Activated naive CD8-positive, alpha-beta T cell treated with anti-CD3 and anti-CD28 coated beads, Interleukin-2, amount 50 U/mL, for 24 hours (primary cell): ENCODE measurements at regions not wholly inside any gene's neighbourhood (a gene's known extent, or its start where the extent isn't known, plus 50 kb on each side); places are given as distances from the start of the nearest gene placed in this dataset.
"Not testable (repeated sequence)": the region's sequence is repeated elsewhere in the genome, so short reads cannot be mapped to it uniquely, and the experiment has no call there.

Experiments
- ATAC-seq: fragments of 150-1000 bp; cut with Tn5 transposase; one replicate; pipeline ENCODE4 v1.10.0; 2021
- DNase-seq: peaks from one replicate; pipeline ENCODE4 v3.0.0; 2021
- H3K27ac Mint-ChIP-seq: one replicate; pipeline ENCODE4 v1.8.0; 2021; ENCODE audit warnings: mild to moderate bottlenecking, mixed read lengths
- H3K27me3 Mint-ChIP-seq: one replicate; pipeline ENCODE4 v1.8.0; 2021; ENCODE audit warnings: mixed read lengths
- H3K36me3 Mint-ChIP-seq: one replicate; pipeline ENCODE4 v1.8.0; 2021; ENCODE audit warnings: low read depth, mixed read lengths
- H3K4me1 Mint-ChIP-seq: one replicate; pipeline ENCODE4 v1.8.0; 2021; ENCODE audit warnings: mixed read lengths
- H3K4me3 Mint-ChIP-seq: one replicate; pipeline ENCODE4 v1.8.0; 2021; ENCODE audit warnings: mild to moderate bottlenecking, moderate library complexity, mixed read lengths
- H3K9me3 Mint-ChIP-seq: one replicate; pipeline ENCODE4 v1.8.0; 2021; ENCODE audit warnings: mixed read lengths

- not testable (repeated sequence) for H3K27me3 Mint-ChIP-seq, DNase-seq, H3K27ac Mint-ChIP-seq, H3K4me1 Mint-ChIP-seq, ATAC-seq, H3K4me3 Mint-ChIP-seq, H3K36me3 Mint-ChIP-seq, H3K9me3 Mint-ChIP-seq
Measured at GRCh38 chr7:149975608-149976007, 101.8 kb downstream of the ATP6V0E2 start.

GRCh38 chr7:149978537-149978936 is 104.8 kb downstream of the ATP6V0E2 start:
- not testable (repeated sequence) for H3K9me3 Mint-ChIP-seq, ATAC-seq, H3K27ac Mint-ChIP-seq, H3K27me3 Mint-ChIP-seq, H3K36me3 Mint-ChIP-seq, H3K4me3 Mint-ChIP-seq, DNase-seq, H3K4me1 Mint-ChIP-seq

- not testable (repeated sequence) for H3K4me1 Mint-ChIP-seq, H3K27me3 Mint-ChIP-seq, H3K4me3 Mint-ChIP-seq, H3K27ac Mint-ChIP-seq, DNase-seq, H3K36me3 Mint-ChIP-seq, ATAC-seq, H3K9me3 Mint-ChIP-seq
Measured at GRCh38 chr7:149978944-149979343, 105.2 kb downstream of the ATP6V0E2 start.

DNA sequence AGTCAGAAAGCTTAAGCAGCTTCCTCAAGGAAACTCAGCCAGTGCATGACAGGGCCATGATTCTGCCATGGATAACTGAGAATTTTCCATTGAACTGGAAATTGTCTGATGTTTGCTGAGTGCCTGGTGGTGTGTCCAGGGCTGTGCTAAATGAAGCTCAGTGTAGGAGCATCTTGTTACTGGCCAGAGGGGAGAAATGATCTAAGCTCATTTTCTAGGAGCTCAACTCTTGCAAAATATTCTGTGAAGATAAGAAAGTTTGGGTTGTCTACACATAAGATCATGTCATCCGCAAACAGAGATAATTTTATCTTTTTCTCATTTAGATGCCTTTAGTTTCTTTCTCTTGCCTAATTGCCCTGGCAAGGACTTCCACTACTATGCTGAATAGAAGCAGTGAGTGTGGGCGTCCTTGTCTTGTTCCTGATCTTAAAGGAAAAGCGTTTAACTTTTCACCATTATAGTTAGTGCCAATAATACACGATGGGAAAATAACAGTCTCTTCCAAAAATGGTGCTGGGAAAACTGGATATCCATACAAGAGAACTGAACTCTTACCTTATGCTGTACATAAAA is 108.9 kb downstream of the ATP6V0E2 start:
- ATAC-seq, DNase-seq, H3K27ac Mint-ChIP-seq, H3K9me3 Mint-ChIP-seq, H3K36me3 Mint-ChIP-seq, H3K4me1 Mint-ChIP-seq, H3K4me3 Mint-ChIP-seq, H3K27me3 Mint-ChIP-seq: not testable (repeated sequence)

GRCh38 chr7:149986866-149987265 is 113.1 kb downstream of the ATP6V0E2 start:
- H3K9me3 Mint-ChIP-seq, H3K4me1 Mint-ChIP-seq, H3K27ac Mint-ChIP-seq, H3K36me3 Mint-ChIP-seq, ATAC-seq, DNase-seq, H3K4me3 Mint-ChIP-seq, H3K27me3 Mint-ChIP-seq: not testable (repeated sequence)

DNA sequence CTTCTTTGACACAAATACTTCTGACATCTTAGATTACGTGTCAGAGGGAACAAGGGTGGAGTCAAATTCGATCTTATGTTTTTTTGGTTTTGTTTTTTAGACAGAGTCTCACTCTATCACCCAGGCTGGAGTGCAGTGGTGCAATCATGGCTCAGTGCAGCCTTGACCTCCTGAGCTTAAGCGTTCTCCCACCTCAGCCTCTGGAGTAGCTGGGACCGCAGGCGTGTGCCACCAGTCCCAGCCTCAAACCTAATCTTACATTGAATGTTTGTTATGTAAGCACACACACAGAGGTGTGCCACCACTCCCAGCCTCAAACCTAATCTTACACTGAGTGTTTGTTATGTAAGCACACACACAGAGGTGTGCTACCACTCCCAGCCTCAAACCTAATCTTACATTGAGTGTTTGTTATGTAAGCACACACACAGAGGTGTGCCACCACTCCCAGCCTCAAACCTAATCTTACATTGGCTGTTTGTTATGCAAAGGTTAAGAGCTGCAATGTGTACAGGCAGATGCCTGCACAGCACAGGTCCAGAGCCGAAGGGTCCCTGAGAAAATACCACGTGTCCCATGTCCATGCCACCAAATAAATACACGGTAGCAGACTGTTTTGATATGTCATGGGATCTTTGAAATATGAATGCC is 118.0 kb downstream of the ATP6V0E2 start:
- H3K4me3 Mint-ChIP-seq, H3K27ac Mint-ChIP-seq, H3K27me3 Mint-ChIP-seq, H3K4me1 Mint-ChIP-seq, H3K9me3 Mint-ChIP-seq, H3K36me3 Mint-ChIP-seq, DNase-seq, ATAC-seq: not testable (repeated sequence)

DNA sequence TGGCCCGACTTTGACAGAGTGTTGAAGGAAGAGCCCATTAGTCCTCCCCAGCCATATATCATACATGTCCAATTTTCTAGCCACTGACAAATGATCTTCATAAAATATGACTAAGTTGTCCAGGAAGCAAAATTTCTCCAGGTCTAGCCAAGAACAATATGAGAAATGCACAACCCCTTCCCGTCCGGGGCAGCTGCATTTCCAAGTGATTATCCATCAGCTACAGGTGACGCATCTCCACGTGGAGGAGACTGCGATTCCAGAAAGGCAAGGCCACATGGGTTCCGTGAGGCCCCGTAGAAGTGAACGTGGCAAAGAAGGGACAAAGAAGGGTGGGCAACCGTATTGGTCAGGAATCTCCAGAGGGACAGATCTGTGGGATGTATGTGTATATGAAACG is 118.6 kb downstream of the ATP6V0E2 start:
- not testable (repeated sequence) for H3K27me3 Mint-ChIP-seq, DNase-seq, H3K4me1 Mint-ChIP-seq, H3K4me3 Mint-ChIP-seq, H3K9me3 Mint-ChIP-seq, H3K27ac Mint-ChIP-seq, ATAC-seq, H3K36me3 Mint-ChIP-seq

DNA sequence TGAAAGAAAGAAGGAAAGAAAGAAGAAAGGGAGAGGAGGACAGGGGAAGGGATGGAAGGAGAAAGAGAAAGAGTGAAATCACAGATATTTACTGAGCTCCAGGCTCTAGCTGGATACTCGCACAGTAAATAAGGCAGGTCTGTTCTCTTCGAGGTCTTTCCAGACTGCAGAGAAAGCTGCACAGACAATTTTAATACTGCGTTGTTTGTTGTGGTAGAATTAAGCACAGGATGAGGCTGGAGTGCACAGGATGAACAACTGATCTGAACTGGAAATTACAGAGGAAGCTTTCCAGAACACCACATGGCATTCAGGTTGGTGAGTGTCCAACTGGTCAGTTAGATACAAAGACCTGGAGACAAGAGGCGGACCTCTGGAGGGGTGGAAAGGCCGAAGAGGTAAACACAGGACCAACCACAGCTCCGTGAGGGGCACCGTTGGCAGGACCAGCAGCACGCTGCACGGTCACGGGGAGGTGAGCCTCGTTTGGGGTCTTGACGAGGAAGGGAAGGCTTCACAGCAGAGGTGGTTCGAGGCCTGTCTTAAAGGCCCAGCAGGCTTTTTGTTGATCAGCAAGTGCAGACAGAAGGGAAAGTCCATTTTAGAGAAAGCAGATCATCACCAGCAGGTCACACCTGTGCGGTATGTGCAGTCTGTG is 121.7 kb downstream of the ATP6V0E2 start:
- not testable (repeated sequence) for DNase-seq, ATAC-seq, H3K4me3 Mint-ChIP-seq, H3K27ac Mint-ChIP-seq, H3K9me3 Mint-ChIP-seq, H3K36me3 Mint-ChIP-seq, H3K4me1 Mint-ChIP-seq, H3K27me3 Mint-ChIP-seq

DNA sequence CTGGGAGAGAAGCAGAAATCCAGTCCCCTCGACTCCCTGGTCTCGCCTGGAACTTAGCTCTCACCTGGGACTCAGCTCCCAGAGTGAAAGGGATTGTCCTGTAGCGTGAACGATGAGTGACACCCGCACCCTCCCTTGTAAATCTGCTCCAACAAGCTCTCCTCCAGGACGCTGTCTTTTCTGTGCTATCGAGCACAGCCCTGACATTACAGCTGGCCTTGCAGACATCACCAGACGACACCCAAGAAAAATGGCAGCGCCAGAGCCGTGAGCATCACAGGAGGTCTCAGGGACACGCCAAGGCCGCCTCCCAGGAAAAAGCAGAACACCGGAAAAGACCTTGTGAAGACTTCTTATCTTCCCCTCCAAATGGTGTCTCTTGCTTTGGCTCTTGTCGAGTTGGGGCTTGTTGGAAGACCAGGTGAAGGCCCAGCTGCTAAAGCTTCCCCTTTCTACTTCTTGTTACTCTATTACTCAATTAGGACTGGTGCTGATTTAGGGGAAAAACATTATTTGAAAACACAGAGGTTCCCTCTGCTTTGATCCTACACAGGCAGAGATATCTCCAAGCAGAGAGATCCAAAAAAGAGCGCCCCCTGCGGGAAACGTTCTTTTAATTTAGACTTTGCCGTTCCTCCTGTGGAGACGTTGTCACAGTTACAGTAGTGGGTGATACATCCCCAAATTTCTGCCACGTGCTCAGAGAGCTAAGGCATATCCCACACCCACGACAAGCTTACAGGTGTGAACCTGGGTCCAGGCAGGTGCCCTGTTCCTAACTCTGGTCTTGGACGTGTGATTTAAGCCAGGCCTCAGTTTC is 127.2 kb downstream of the ATP6V0E2 start:
- not testable (repeated sequence) for H3K4me1 Mint-ChIP-seq, H3K27ac Mint-ChIP-seq

GRCh38 chr7:150003304-150003810 is 129.6 kb downstream of the ATP6V0E2 start:
- H3K36me3 Mint-ChIP-seq = no peaks in the 10 kb centered on the region
- DNase-seq (no peak), ATAC-seq (no peak)
- H3K4me1 Mint-ChIP-seq = no peaks in the 10 kb centered on the region
- H3K27ac Mint-ChIP-seq = no peak overlapping the region
- no peaks in the 10 kb centered on the region for H3K27me3 Mint-ChIP-seq
- H3K4me3 Mint-ChIP-seq = no peak overlapping the region
- H3K9me3 Mint-ChIP-seq = no peaks in the 10 kb centered on the region

More for the DNA sequence above, 127.2 kb downstream of the ATP6V0E2 start:
- DNase-seq = peak; percentile 20
- not testable (repeated sequence) for H3K36me3 Mint-ChIP-seq, H3K4me3 Mint-ChIP-seq, H3K27me3 Mint-ChIP-seq, ATAC-seq, H3K9me3 Mint-ChIP-seq

- not testable (repeated sequence) for DNase-seq, H3K27me3 Mint-ChIP-seq, ATAC-seq, H3K36me3 Mint-ChIP-seq, H3K4me3 Mint-ChIP-seq, H3K4me1 Mint-ChIP-seq, H3K9me3 Mint-ChIP-seq, H3K27ac Mint-ChIP-seq
Measured at GRCh38 chr7:150003973-150004372, 130.2 kb downstream of the ATP6V0E2 start.

DNA sequence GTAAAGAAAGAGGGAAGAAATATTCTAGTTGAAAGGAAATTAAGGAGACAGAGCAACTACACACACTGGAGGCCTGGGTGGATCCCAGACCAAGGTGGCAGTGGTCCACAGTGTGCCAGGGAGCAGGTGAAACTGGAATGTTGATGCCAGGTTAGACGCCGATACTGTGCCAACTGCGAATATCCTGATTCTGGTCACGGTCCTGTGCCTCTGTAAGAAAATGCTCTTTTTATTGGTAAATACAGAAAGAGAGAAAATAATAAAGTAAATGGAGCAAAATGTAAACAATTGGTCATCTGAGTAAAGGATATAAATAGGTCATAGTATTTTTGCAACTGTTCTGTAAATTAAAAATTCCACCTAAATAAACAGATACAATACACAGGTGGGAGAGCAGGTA is 131.1 kb downstream of the ATP6V0E2 start:
- not testable (repeated sequence) for H3K36me3 Mint-ChIP-seq, H3K4me3 Mint-ChIP-seq, H3K27me3 Mint-ChIP-seq, H3K9me3 Mint-ChIP-seq, DNase-seq, H3K4me1 Mint-ChIP-seq, H3K27ac Mint-ChIP-seq, ATAC-seq

GRCh38 chr7:150009620-150010303 is 136.0 kb downstream of the ATP6V0E2 start:
- not testable (repeated sequence) for H3K36me3 Mint-ChIP-seq, DNase-seq, H3K27ac Mint-ChIP-seq, H3K4me1 Mint-ChIP-seq, H3K4me3 Mint-ChIP-seq, H3K27me3 Mint-ChIP-seq, H3K9me3 Mint-ChIP-seq
- ATAC-seq = peak; percentile 24

DNA sequence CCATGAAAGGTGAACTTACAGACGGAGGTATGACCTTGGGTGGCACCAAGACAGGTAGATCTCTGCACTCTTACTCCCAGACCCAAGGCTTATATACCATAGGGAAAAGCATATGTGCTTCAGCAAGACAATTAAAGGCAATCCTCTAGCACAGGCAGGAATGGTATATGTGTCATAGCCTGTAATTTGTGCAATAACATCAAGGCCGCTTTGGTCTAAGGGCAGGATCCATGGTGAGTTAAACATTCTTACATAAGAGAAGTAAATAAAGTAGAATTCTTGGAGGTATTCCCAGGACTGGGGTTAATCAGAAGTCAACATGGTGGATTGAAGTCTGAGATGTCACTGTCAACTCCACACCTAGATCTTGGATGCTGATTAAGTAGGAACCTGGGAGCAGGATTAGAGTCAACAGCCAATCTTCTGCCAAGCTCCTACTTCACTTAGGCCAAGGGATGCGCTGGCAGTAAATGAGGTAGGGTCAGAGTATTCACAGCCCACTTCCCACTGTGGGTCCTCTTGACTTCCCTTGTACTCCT is 143.0 kb downstream of the ATP6V0E2 start:
- not testable (repeated sequence) for H3K4me1 Mint-ChIP-seq, H3K27me3 Mint-ChIP-seq, H3K36me3 Mint-ChIP-seq, H3K9me3 Mint-ChIP-seq, ATAC-seq, DNase-seq, H3K4me3 Mint-ChIP-seq, H3K27ac Mint-ChIP-seq
